SK-N-DZ (cell line): ENCODE measurements at regions not wholly inside any gene's neighbourhood (a gene's known extent, or its start where the extent isn't known, plus 50 kb on each side); places are given as distances from the start of the nearest gene placed in this dataset.
"Not testable (repeated sequence)": the region's sequence is repeated elsewhere in the genome, so short reads cannot be mapped to it uniquely, and the experiment has no call there.

Source experiments
- DNase-seq: peaks from one replicate; pipeline ENCODE4 v3.0.0-alpha.2; 2015; ENCODE audit warnings: low spot score

GRCh38 chr1:222068101-222068500, 326.2 kb upstream of the DUSP10 start:
- DNase-seq = no peak

GRCh38 chr1:222066539-222066938, 324.6 kb upstream of the DUSP10 start:
- no peak for DNase-seq

GRCh38 chr1:222065234-222065633, 323.3 kb upstream of the DUSP10 start:
- no peak for DNase-seq

GRCh38 chr1:222064388-222065211, 322.7 kb upstream of the DUSP10 start:
- no peak for DNase-seq

- no peak for DNase-seq
Measured at GRCh38 chr1:222062640-222063039, 320.8 kb upstream of the DUSP10 start.

GRCh38 chr1:222061711-222062359, 319.9 kb upstream of the DUSP10 start:
- no peak for DNase-seq

GRCh38 chr1:222060210-222060916, 318.5 kb upstream of the DUSP10 start:
- no peak for DNase-seq

GRCh38 chr1:222058249-222058648, 316.4 kb upstream of the DUSP10 start:
- no peak for DNase-seq

- no peak for DNase-seq
Measured at GRCh38 chr1:222057162-222057561, 315.3 kb upstream of the DUSP10 start.

GRCh38 chr1:222054416-222054815, 312.5 kb upstream of the DUSP10 start:
- DNase-seq = no peak

- DNase-seq = no peak
Measured at GRCh38 chr1:222053790-222054294, 312.0 kb upstream of the DUSP10 start.

GRCh38 chr1:222051311-222051710, 309.4 kb upstream of the DUSP10 start:
- not testable (repeated sequence) for DNase-seq

GRCh38 chr1:222049661-222050060, 307.8 kb upstream of the DUSP10 start:
- DNase-seq = not testable (repeated sequence)

GRCh38 chr1:222049176-222049575, 307.3 kb upstream of the DUSP10 start:
- no peak for DNase-seq

- no peak for DNase-seq
Measured at GRCh38 chr1:222048094-222048595, 306.3 kb upstream of the DUSP10 start.

- DNase-seq = no peak
Measured at GRCh38 chr1:222047366-222047765, 305.5 kb upstream of the DUSP10 start.

- DNase-seq = no peak
Measured at GRCh38 chr1:222046684-222047263, 304.9 kb upstream of the DUSP10 start.

- no peak for DNase-seq
Measured at GRCh38 chr1:222045786-222046185, 303.9 kb upstream of the DUSP10 start.

- no peak for DNase-seq
Measured at GRCh38 chr1:222045236-222045635, 303.3 kb upstream of the DUSP10 start.

GRCh38 chr1:222043444-222044292, 301.8 kb upstream of the DUSP10 start:
- DNase-seq = peak; percentile 93

- no peak for DNase-seq
Measured at GRCh38 chr1:222042120-222042519, 300.2 kb upstream of the DUSP10 start.
